ENCODE measurements at regions not wholly inside any gene's neighbourhood (a gene's known extent, or its start where the extent isn't known, plus 50 kb on each side); places are given as distances from the start of the nearest gene placed in this dataset.

- peaks cover 2% of the 10 kb centered on the region for H3K4me1 Mint-ChIP-seq
- no peaks in the 10 kb centered on the region for H3K9me3 ChIP-seq (ENCODE audit: low read depth)
- H3F3A ChIP-seq (ENCODE audit: low read depth): no peaks in the 10 kb centered on the region
- no peak for DNase-seq (ENCODE audit: low spot score)
- H2AFZ ChIP-seq (replicated peaks): no peak overlapping the region
- no peak overlapping the region for H3K27ac Mint-ChIP-seq
- no peaks in the 10 kb centered on the region for H4K20me1 ChIP-seq (ENCODE audit: low read depth)
- H3K36me3 ChIP-seq: no peaks in the 10 kb centered on the region
- H3K27me3 ChIP-seq: no peaks in the 10 kb centered on the region
- H3K36me3 Mint-ChIP-seq: no peaks in the 10 kb centered on the region
- no peaks in the 10 kb centered on the region for H3K9me3 Mint-ChIP-seq
- H3K4me3 ChIP-seq: no peak overlapping the region
- no peak for TF ChIP-seq EZH2 (IDR thresholded peaks at IDR 0.05)
- TF ChIP-seq CTCF (IDR thresholded peaks at IDR 0.05): no peak
- H3K4me3 Mint-ChIP-seq: no peak overlapping the region
- H3K9ac ChIP-seq: no peak overlapping the region
- H3K4me1 ChIP-seq: peaks cover 6% of the 10 kb centered on the region
- no peak overlapping the region for H3K4me2 ChIP-seq
- H3K27ac ChIP-seq: no peak overlapping the region
- no peaks in the 10 kb centered on the region for H3K27me3 Mint-ChIP-seq (ENCODE audit: insufficient read depth, low read depth)
- H3K79me2 ChIP-seq (ENCODE audit: low read depth): no peaks in the 10 kb centered on the region
These were observed 166.5 kb upstream of the RORB start for GRCh38 chr9:74330487-74331214.

- Histone ChIP-seq H3K9me3 (ENCODE audit: low read depth) (no peaks in the 10 kb centered on the region), H3K36me3 (no peaks in the 10 kb centered on the region), H4K20me1 (ENCODE audit: low read depth) (no peaks in the 10 kb centered on the region), H3K4me2 (no peak overlapping the region), H3K27me3 (no peaks in the 10 kb centered on the region), H3K27ac (no peak overlapping the region), H3K4me1 (peaks cover 6% of the 10 kb centered on the region), H3F3A (ENCODE audit: low read depth) (no peaks in the 10 kb centered on the region), H3K4me3 (no peak overlapping the region), H3K79me2 (ENCODE audit: low read depth) (no peaks in the 10 kb centered on the region), H3K9ac (no peak overlapping the region), H2AFZ (replicated peaks) (no peak overlapping the region)
- DNase-seq (ENCODE audit: low spot score): no peak
- H3K4me1 Mint-ChIP-seq: peaks cover 2% of the 10 kb centered on the region
- no peak for TF ChIP-seq EZH2 (IDR thresholded peaks at IDR 0.05)
- TF ChIP-seq CTCF (IDR thresholded peaks at IDR 0.05): no peak
- no peak for TF ChIP-seq EZH2phosphoT487 (IDR thresholded peaks at IDR 0.05)
- no peak overlapping the region for H3K27ac Mint-ChIP-seq
- H3K4me3 Mint-ChIP-seq: no peak overlapping the region
- H3K9me3 Mint-ChIP-seq: no peaks in the 10 kb centered on the region
- H3K27me3 Mint-ChIP-seq (ENCODE audit: insufficient read depth, low read depth): no peaks in the 10 kb centered on the region
- no peaks in the 10 kb centered on the region for H3K36me3 Mint-ChIP-seq
These were observed 165.5 kb upstream of the RORB start for GRCh38 chr9:74331607-74332006.

- Mint-ChIP-seq H3K27ac (no peak overlapping the region), H3K36me3 (no peaks in the 10 kb centered on the region)
These were observed 163.6 kb upstream of the RORB start for GRCh38 chr9:74333384-74334032.

More at GRCh38 chr9:74333384-74334032, 163.6 kb upstream of the RORB start:
- Mint-ChIP-seq H3K9me3 (no peaks in the 10 kb centered on the region), H3K4me3 (no peak overlapping the region), H3K27me3 (ENCODE audit: insufficient read depth, low read depth) (no peaks in the 10 kb centered on the region), H3K4me1 (no peaks in the 10 kb centered on the region)
- Histone ChIP-seq H4K20me1 (ENCODE audit: low read depth) (no peaks in the 10 kb centered on the region), H3F3A (ENCODE audit: low read depth) (no peaks in the 10 kb centered on the region), H3K4me3 (no peak overlapping the region), H3K4me2 (no peak overlapping the region), H2AFZ (replicated peaks) (no peak overlapping the region), H3K9me3 (ENCODE audit: low read depth) (no peaks in the 10 kb centered on the region), H3K36me3 (no peaks in the 10 kb centered on the region), H3K27me3 (no peaks in the 10 kb centered on the region), H3K4me1 (peaks cover 6% of the 10 kb centered on the region), H3K27ac (no peak overlapping the region), H3K79me2 (ENCODE audit: low read depth) (no peaks in the 10 kb centered on the region), H3K9ac (no peak overlapping the region)
- no peak for DNase-seq (ENCODE audit: low spot score)
- TF ChIP-seq EZH2 (IDR thresholded peaks at IDR 0.05) (no peak), EZH2phosphoT487 (IDR thresholded peaks at IDR 0.05) (no peak), CTCF (IDR thresholded peaks at IDR 0.05) (no peak)
